ENCODE measurements at regions not wholly inside any gene's neighbourhood (a gene's known extent, or its start where the extent isn't known, plus 50 kb on each side); places are given as distances from the start of the nearest gene placed in this dataset.

DNA sequence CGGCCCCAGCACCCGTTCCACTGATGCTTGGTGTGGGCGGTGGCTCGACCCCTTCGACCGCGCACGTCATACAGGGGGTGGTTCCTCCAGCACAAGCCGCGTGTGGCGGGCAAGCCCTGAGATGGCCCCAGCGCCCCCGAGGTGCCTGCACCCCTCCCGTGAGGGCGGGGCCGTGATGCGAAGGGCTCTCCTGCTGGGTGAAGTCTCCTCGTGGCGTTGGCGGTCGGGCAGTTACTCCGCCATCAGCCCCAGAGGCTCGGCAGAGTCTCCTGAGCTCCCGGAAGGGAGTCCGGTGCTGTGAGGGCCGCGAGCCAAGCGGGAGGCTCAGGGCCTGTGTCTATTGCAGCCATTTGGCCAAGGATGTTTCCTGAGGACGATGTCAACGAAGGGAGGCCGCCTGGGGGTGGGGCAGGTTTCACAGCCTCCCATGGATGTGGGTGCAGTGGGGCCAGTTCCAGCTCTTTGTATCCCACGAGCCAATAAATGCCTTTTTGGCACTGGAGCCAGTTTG, 78.1 kb upstream of the GALNT9 start:
- no peak for DNase-seq

DNA sequence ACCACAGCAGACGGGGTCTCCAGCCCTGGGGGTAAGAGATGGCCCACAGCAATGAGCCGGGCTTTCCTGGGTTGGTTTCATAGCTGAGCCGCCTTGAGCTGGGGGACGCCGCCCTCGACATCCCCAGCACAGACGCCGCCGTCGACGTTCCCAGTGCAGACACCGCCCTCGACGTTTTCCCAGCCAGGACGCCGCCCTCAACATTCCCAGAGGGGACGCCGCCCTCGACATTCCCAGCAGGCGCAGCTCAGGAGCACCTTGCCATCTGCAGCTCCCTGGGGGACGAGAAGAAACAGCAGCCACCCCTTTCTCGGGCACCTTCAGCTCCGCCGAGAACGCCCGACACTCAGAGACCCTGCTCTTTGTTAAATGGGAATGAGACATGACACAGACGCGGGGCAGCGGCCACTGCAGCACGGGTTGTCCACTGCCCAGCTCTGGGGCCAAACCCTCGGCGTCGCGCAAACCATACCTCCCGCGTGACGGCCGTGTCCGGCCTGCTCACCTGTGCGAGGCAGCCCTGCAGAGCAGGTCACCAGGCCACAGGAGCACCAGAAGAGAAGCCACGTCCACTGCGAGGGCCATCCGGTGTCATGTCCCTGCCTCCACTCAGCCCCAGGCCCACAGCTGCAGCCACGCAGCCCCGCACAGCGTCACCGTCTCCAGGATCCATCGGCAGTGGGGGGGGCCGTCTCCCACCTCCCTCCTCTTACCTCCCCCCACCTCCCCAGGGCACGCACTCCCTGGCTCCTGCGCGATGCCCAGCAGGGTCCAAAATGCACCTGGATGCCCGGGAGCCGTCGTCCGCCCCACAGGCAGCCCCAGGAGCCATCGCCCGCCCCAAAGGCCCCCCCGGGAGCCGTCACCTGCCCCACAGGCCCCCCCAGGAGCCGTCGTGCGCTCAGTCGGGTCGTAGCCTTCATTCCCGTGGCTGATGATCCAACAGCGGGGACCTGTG, 77.4 kb upstream of the GALNT9 start:
- DNase-seq: no peak

DNA sequence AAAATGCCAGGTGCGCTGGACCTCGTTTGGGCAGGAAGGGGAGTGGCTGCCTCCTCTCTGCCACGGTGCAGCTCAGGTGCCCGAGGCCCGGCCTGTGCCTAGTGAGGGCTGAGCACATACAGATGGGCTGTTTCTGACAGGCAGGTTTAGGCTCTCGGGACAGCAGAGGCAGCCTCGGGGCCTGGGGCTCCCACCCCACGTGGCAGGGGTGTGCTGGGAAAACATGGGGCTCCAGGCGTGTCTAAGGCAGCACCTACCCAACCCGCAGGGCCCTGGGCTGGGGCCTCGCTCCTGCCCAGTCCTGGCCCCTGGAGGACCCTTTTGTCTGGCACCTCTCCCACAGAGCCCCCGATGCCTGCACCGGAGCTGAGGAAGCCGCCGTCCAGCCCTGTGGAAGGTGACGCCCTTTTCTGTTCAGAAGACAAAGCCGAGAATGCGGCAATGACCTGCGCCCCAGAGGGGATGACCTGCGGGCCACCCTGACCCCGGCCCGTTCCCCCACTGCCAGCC, 76.4 kb upstream of the GALNT9 start:
- no peak for DNase-seq

DNA sequence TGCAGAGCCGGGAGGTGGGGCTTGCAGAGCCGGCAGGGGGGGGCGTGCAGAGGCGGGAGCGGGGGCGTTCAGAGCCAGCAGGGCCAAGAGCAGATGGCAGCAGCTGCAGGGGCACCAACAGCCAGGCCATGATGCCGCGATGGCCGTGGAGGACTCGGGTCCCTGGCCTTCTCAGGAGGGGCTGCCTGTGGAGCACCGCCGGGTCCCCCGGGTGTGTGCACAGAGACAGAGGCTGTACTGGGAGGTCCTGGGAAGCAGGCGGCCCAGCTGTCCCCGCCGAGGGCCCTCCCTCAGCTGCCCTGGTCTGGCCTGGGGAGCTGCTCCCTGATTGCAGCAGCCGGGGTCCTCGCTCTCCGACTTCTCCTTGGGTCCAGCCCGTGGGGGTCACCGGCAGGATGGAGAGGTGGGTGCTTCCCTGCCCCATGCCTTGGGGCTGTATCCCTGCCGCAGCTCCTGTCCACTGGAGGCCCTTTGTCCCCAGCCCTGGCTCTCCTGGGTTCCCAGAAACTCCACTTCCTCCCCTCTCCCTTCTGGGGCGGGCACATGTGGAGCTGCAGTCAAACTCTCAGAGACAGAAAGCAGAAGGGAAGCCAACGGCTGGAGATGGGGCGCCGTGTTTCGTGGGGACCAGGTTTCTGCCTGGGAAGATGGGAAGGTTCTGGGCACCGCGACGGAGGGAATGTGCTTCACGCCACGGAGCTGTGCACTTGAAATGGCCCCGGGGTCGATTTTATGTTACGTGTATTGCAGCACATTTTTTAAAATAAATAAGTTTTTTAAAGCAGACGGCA, 75.8 kb upstream of the GALNT9 start:
- no peak for DNase-seq

DNA sequence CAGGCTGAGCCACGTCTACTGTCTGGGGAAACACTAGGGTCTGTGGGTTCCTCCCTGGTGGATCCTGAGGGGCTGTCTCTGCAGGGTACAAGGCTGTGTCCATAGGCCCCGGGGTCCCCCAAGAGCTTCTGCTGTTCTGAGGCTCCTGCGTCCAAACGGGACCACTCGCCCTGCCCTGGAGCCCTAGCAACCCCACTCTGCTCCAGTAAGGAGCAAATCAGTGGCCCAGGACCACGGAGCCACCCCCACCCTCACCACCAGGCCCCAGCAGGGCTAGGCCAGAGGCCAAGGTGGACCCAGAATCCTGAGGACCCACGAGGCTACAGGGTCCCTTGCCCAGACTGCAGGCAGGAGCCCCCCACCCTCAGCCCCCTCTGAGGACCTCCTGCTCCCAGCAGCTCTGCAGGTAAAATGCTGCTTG, 75.1 kb upstream of the GALNT9 start:
- no peak for DNase-seq

DNA sequence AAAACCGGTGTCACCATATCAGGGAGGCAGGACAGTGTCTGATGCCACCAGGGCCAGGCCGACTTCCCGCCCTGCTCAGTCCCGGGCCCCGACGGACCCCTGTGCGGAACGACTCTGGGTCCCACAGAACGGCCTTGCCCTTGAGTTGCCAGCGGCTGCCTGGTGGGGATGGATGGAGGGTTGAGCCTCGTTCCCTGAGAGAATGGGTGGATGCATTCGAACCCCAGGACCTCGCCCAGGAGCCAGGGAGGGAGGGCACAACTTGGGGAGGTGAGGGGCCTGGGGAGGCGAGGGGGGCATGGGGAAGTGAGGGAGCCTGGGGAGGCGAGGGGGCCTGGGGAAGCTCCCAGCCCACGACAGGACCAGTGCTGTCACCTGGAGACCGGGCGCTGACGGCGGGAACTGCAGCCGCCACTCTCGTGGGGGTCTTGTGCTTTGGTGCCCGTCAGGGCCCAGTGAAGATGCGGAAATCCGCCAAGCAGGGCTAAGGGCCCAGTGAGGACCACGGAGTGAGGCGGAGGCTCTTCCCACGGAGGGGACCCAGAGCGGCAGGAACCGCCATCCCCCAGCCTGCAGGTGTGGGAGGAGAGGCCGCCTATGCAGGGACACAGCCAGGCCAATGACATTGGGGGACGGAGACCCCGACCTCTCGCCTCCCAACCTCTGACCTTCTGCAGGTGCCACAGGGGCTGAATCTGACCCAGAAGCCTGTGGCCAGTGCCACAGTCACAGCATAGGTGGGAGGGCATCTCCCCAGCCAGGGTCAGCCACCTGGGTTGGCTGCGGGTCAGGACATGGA, 74.4 kb upstream of the GALNT9 start:
- no peak for DNase-seq

DNA sequence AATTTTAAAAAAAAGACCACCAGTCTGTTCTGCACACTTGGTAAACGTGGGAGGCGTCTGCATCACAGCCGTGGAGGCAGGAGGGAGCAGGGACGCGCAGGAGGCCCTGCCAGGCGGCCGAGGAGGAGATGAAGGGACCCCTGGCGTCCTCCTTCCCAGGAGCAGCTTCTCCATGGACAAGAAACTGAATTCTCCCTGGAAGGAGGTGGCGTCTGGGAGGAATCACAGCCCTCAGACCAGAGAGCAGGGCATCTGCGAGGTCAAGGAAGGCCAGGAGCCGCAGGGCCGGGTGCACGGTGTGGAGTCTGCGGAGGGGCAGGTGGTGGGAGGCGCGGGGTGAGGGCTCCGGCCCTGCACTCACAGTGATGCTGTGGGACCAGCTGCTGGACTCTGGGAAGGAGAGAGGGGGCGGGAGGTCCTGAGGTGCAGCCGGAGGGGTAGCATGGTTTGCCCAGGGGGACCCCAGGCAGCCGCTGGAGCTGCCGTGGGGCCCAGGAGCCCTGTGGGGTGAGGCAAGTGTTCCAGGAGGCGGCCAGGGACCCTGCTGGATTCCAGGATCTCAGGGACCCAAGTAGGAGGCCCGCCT, 73.5 kb upstream of the GALNT9 start:
- no peak for DNase-seq

DNA sequence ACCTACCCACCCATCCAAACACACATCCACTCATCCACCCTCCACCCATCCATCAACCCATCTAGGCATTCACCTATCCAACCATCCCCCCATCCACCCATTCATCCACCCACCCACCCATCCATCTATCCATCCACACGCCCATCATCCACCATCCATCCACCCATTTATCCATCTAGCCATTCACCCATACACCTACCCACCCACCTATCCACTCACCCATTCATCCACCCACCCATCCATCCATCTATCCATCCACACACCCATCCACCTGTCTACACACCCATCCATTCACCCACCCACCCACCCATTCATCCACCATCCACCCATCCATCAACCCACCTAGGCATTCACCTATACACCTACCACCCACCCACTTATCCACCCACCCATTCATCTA, 72.6 kb upstream of the GALNT9 start:
- DNase-seq: no peak

DNA sequence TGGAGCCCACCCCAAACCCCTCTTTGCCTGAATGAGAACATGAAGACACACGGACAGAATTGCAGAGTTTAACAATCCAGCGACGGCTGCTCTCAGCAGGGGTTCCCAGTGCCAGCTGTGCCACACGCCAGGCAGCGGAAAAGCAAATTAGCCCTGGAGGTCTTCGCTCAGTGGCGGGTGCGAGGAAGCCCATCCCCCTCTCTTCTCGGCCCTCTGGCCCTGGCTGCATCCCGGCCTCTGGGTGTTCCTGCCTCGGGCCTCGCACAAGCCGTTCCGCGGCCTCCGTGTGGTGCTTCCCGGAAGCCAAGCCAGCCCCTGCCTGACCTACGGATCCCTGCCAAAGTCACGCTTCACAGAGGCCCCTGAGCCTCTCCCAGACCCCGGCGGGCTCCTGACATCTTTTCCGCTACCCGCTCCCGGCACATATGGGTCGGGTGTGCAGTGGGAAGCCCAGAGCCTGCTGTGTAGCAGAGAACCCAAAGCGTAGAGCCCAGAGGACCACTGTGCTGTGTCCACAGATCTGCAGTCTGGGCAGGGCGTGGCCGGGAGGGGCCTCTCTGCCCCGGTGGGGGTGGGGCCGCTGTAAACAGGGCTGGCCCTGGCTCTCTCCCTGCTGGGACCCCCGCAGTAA, 70.7 kb upstream of the GALNT9 start:
- no peak for DNase-seq

DNA sequence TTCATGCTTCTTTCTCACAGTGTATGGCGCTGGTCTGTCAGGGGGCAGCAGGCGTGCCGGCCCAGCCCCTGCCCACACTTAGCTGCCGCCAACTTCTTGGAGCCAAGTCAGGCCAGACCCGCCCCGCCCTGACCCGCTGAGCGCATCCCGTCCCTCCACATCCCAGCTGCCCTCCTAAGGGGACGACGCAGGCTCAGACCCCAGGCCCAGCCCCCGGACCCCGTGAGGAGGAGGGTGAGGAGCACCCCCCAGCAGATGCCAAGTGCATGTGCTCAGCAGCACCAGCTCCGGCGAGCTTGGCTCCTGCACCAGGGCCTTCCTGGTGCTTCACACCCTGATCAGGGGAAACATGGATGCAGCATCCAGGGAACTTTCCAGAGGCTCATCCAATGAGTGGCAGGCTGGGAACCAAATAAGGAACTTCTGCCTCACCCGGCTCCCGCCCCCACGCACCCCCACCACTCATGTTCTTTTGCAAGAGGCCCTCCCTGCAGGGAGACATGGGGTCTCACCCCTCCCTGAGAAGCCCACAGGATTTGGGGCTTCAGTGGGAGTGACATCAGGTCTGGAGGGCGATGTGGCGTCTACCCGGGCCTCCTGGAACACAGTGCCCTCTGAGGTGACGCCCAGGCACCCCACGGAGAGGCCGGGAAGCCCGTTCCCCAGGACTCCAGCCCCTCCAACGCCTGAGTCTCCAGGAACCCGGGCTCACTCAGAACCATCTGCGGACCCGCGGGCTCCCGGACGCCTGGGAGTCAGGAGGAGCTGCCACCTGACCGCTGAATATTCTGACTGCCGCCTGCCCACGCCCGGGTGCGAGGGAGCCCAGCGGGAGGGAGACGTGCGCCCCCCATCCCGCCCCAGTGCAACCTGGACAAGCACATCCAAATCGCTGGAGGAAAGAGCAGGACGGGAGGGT, 70.0 kb upstream of the GALNT9 start:
- DNase-seq: no peak

DNA sequence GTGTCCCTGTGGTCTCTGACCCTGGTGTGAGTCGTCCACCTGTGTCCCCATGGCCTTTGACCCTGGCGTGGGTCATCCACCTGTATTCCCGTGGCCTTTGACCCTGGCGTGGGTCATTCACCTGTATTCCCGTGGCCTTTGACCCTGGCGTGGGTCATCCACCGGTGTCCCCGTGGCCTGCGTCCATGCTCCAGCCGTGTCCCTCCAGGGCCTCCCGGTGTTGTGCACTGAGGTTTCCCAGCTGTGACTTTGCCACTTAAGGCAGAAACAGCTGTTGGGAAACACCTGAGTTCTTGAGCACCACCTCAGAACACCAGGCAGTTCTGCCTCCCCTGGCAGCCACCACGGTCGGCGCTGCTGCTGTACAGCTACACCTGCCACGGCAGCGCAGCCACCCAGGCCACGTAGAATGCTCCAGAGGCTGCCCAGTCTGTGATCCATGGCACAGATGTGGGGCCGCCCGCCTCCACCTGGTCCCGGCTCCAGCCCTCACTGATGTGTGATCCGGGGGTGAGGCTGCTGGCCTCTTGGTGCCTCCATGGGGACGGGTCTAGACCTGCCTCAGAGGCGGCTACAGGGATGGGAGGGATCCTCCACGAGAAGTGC, 69.1 kb upstream of the GALNT9 start:
- no peak for DNase-seq

DNA sequence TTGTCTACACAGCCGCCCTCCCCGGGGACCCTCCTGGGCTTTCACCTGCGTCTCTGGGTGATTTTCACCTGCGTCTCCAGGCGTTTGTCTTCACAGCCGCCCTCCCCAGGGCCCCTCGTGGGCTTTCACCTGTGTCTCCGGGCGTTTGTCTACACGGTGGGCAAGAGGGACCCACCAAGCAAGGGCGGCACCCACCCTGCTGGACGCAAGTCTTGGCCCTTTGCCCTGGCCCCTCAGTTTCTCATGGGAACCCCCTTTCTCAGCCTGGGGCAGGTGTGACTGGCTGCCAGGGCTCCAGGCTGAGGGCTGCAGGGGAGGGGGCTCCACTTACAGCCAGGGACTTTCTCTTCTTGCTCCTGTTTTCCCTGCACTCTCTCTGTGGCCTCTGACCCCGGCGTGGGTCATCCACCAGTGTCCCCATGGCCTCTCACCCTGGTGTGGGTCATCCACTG, 68.6 kb upstream of the GALNT9 start:
- no peak for DNase-seq

DNA sequence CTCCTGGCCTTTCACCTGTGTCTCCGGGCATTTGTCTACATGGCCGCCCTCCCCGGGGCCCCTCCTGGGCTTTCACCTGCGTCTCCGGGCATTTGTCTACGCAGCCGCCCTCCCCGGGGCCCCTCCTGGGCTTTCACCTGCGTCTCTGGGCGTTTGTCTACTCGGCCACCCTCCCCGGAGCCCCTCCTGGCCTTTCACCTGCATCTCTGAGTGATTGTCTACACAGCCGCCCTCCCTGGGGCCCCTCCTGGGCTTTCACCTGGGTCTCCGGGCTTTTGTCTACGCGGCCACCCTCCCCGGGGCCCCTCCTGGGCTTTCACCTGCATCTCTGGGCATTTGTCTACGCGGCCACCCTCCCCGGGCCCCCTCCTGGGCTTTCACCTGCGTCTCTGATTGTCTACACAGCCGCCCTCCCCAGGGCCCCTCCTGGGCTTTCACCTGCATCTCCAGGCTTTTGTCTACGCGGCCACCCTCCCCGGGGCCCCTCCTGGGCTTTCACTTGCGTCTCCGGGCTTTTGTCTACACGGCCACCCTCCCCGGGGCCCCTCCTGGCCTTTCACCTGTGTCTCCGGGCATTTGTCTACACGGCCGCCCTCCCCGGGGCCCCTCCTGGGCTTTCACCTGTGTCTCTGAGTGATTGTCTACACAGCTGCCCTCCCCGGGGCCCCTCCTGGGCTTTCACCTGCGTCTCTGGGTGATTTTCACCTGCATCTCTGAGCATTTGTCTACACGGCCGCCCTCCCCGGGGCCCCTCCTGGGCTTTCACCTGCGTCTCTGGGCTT, 68.0 kb upstream of the GALNT9 start:
- DNase-seq: no peak

DNA sequence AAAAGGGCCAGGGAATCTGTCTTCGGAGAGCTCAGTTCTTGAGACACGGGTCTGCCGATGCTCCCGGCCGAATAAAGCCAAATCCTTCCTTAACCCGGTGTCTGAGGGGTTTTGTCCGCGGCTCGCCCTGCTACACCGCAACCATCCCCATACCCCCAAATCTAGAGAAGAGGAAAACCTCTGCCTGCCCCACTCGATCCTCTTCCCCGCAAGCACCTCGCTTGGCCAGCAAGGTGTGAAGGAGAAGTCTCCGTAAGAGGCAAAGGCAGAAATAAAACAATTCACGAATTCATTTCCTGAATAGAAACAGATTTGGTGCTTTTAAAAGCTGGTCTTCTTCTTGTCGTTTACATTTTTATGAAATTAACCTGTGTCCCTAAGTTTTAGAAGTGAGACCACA, 67.3 kb upstream of the GALNT9 start:
- DNase-seq: no peak

DNA sequence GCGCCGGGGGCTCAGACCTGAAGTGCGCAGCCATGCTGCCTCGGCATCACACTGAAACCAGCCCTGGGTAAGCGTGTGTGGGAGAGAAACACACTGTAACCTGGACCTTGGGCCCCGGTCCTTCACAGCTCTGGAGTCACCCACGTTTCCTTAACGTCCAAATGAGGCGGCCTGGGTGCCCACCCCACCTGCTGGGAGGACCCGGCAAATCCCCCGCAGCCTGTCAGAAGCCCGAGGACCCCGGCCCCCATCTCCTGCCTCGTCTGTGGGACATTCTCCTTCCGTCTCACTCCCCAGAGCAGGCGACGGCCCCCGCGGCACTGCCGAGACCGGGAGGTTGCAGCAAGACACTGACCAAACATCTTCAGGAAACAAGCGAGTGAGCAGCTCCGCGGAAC, 66.5 kb upstream of the GALNT9 start:
- no peak for DNase-seq

DNA sequence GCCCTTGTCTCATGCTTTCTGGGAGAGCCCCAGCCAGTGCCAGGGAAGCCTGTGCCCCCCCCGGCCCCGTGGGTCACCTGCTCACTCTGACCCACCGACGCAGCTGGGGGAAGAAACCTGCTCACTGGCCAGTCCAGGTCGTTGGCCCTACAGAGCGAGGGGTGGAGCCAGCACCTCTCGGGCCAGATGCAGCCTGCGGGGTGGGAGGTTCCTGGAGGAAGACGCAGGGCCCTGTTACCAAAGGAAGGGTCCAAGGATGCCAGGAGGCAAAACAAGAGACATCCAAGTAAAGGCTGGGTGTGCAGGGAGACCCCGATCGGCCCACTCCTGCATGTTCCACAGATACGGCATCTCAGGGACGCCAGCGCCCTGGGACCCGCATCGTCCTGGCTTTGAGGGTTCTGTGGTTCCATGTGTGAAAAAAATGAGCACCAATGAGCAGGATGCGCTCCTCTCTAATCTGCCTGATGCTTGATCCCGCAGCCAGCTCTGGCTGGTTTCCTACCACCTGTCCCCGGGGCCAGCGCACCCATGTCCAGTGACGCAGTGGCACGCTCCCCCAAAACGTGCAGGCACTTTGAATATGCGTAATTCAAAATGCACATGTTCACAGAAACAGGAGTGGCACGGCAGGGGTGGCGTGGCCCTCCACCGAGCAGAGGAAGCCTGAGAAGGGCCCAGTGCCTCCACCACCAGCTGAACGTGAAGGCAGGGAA, 66.0 kb upstream of the GALNT9 start:
- no peak for DNase-seq

DNA sequence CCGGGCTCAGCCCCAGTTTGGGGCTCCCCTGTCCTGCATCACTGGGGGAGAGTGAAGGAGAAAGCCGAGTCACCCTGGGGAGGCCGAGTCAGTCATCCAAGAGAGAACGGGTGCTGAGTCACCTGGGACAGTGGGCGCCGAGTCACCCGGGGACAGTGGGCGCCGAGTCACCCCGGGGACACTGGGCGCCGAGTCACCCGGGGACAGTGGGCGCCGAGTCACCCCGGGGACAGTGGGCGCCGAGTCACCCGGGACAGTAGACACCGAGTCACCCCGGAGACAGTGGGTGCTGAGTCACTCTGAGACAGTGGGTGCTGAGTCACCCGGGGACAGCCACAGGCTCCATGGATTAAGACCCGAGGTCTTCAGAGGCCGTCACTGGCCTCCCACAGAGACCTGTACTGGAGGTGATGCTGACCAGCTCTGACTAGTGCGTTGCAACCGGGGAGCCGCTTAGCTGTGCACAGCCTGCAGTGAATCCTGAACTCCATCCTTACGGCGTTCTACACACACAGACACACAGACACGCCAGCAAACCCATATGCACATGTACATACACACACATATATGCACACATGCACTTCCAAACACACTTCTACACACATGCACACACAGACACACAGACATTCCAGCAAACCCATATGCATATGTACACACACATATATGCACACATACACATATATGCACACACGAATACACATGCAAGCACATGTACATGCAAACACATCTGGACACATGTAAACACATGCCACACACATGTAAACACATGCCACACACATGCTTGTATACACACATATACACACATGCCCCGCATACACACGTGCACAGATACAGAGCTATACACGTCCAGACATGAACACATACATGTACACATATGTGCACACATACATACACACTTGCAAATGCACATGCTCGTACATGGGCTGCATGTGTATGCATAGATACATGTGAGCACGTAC, 64.9 kb upstream of the GALNT9 start:
- DNase-seq: no peak

Measured in CD4-positive, alpha-beta T cell treated with Interleukin-21 for 1 hour (primary cell).